GM12872 (cell line): ENCODE measurements at regions not wholly inside any gene's neighbourhood (a gene's known extent, or its start where the extent isn't known, plus 50 kb on each side); places are given as distances from the start of the nearest gene placed in this dataset.

Experiments used
- CTCF ChIP-seq: IDR thresholded peaks from 3 replicates; pipeline ENCODE4 v1.5.1; 2011; ENCODE audit warnings: low read depth, mild to moderate bottlenecking, low read length, moderate library complexity; ENCODE audit not compliant: insufficient read depth

DNA sequence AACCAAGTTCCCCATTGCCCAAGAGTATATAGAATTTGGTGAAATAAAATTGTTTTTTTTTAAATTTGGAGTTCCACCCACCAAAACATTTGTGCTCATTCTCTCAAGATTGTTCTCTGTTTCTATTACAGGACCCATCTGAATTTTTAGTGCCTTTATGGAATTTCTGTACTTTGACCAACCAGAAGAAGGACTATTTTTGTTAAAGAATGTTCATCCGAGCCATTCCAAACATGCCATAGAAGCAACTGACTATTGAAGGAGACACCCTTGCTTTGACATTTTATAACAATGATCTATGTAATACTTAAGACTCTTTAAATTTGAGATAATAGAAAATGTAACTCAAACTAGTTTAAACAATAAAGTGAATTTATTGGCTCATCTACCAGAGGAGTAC is 655.7 kb upstream of the ADAMTS5 start:
- no peak for TF ChIP-seq CTCF

GRCh38 chr21:27614231-27614630 is 647.3 kb upstream of the ADAMTS5 start:
- no peak for TF ChIP-seq CTCF

- no peak for TF ChIP-seq CTCF
Measured at GRCh38 chr21:27606422-27606821, 639.5 kb upstream of the ADAMTS5 start.

DNA sequence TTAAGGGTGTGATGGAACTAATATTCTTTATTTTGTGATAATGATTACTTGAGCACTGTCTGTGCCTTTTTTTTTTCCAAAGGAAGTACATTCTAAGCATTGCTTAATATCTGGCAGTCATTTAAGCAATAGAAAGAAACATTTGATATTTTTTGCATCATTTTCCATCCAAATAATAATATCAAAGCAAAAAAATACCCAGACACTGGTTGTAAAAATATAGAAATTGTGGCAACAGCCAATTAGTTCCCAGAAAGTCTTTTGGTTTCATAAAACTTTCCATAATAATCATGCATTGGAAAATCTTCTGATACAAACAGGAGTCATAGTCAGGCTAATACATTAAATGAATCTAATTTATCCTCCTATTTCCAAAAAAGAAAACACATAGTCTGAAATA is 629.3 kb upstream of the ADAMTS5 start:
- TF ChIP-seq CTCF, result no peak

DNA sequence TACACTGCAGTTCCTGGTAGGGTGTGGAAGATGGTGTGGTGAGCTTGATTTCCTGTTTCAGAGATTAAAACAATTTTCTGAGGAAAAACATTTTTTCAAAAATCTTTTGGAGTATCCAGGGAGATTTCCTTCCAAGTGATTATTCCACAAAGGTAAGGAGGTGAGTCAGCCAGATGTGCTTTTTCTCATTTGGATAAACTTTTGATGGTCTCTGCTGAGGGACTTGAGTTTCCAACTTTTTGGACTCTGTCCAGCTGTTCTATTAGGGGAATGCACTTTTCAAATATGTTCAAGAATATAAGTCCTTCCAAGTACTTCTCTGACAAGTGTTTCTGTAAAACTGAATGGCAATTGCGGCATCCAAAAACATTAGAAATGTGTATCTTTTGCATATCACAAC is 628.8 kb upstream of the ADAMTS5 start:
- no peak for TF ChIP-seq CTCF

- no peak for TF ChIP-seq CTCF
Measured at GRCh38 chr21:27590271-27590670, 623.4 kb upstream of the ADAMTS5 start.

GRCh38 chr21:27589781-27590180 is 622.9 kb upstream of the ADAMTS5 start:
- TF ChIP-seq CTCF, result no peak

GRCh38 chr21:27586986-27587385 is 620.1 kb upstream of the ADAMTS5 start:
- TF ChIP-seq CTCF, result no peak
